ENCODE measurements at regions not wholly inside any gene's neighbourhood (a gene's known extent, or its start where the extent isn't known, plus 50 kb on each side); places are given as distances from the start of the nearest gene placed in this dataset.

GRCh38 chr12:131507094-131507493, 203.8 kb upstream of the SFSWAP start:
- no peak for DNase-seq (ENCODE audit: low read depth)
- Histone ChIP-seq H3K36me3 (ENCODE audit: control insufficient read depth, insufficient read depth, low read length) (no peaks in the 10 kb centered on the region), H3K4me3 (ENCODE audit: low read depth, low read length) (no peak overlapping the region), H3K27me3 (ENCODE audit: control insufficient read depth, insufficient read depth, low read length) (no peaks in the 10 kb centered on the region)
- no peak for FAIRE-seq
- no peak for TF ChIP-seq CTCF (IDR thresholded peaks at IDR 0.05; ENCODE audit: insufficient read depth, low read length, severe bottlenecking)

GRCh38 chr12:131507881-131508280, 203.0 kb upstream of the SFSWAP start:
- H3K36me3 ChIP-seq (ENCODE audit: control insufficient read depth, insufficient read depth, low read length) = no peaks in the 10 kb centered on the region
- TF ChIP-seq CTCF (IDR thresholded peaks at IDR 0.05; ENCODE audit: insufficient read depth, low read length, severe bottlenecking) = no peak
- no peak overlapping the region for H3K4me3 ChIP-seq (ENCODE audit: low read depth, low read length)
- no peak for FAIRE-seq
- H3K27me3 ChIP-seq (ENCODE audit: control insufficient read depth, insufficient read depth, low read length) = no peaks in the 10 kb centered on the region
- no peak for DNase-seq (ENCODE audit: low read depth)

DNA sequence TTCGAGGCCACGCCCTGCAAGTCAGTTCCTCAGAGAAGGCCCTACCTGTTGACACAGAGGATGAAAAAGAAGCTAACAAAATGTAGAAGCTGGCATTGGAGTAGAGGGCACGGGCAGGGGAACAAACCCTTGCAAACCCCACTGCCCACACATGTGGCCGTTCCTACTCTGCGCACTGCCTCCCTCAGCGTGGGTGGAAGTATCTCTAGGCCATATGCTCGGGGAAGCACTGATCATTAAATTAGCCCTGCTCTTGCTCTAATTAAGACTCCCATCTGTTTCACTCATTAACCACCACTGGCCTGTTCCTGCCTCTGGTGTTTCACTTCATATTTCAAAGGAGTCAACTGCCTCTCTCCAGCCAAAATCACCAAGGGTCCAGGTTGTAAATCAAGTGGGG, 201.2 kb upstream of the SFSWAP start:
- Histone ChIP-seq H3K36me3 (ENCODE audit: control insufficient read depth, insufficient read depth, low read length) (no peaks in the 10 kb centered on the region), H3K4me3 (ENCODE audit: low read depth, low read length) (no peak overlapping the region), H3K27me3 (ENCODE audit: control insufficient read depth, insufficient read depth, low read length) (no peaks in the 10 kb centered on the region)
- DNase-seq (ENCODE audit: low read depth) (no peak), FAIRE-seq (no peak)
- TF ChIP-seq CTCF (IDR thresholded peaks at IDR 0.05; ENCODE audit: insufficient read depth, low read length, severe bottlenecking) = no peak

- TF ChIP-seq CTCF (IDR thresholded peaks at IDR 0.05; ENCODE audit: insufficient read depth, low read length, severe bottlenecking) = no peak
- Histone ChIP-seq H3K27me3 (ENCODE audit: control insufficient read depth, insufficient read depth, low read length) (no peaks in the 10 kb centered on the region), H3K4me3 (ENCODE audit: low read depth, low read length) (no peak overlapping the region), H3K36me3 (ENCODE audit: control insufficient read depth, insufficient read depth, low read length) (no peaks in the 10 kb centered on the region)
- no peak for DNase-seq (ENCODE audit: low read depth)
- no peak for FAIRE-seq
Measured at GRCh38 chr12:131510431-131510830, 200.5 kb upstream of the SFSWAP start.

- no peak overlapping the region for H3K4me3 ChIP-seq (ENCODE audit: low read depth, low read length)
- TF ChIP-seq CTCF (IDR thresholded peaks at IDR 0.05; ENCODE audit: insufficient read depth, low read length, severe bottlenecking) = no peak
- H3K36me3 ChIP-seq (ENCODE audit: control insufficient read depth, insufficient read depth, low read length) = no peaks in the 10 kb centered on the region
- H3K27me3 ChIP-seq (ENCODE audit: control insufficient read depth, insufficient read depth, low read length) = no peaks in the 10 kb centered on the region
- no peak for FAIRE-seq
- peak; percentile 83 for DNase-seq (ENCODE audit: low read depth)
Measured at GRCh38 chr12:131511391-131511802, 199.5 kb upstream of the SFSWAP start.

GRCh38 chr12:131511803-131512561, 198.9 kb upstream of the SFSWAP start:
- no peak for DNase-seq (ENCODE audit: low read depth)
- Histone ChIP-seq H3K4me3 (ENCODE audit: low read depth, low read length) (no peak overlapping the region), H3K27me3 (ENCODE audit: control insufficient read depth, insufficient read depth, low read length) (no peaks in the 10 kb centered on the region), H3K36me3 (ENCODE audit: control insufficient read depth, insufficient read depth, low read length) (no peaks in the 10 kb centered on the region)
- TF ChIP-seq CTCF (IDR thresholded peaks at IDR 0.05; ENCODE audit: insufficient read depth, low read length, severe bottlenecking) = no peak
- FAIRE-seq = no peak
